GM21619 (cell line): ENCODE measurements at regions not wholly inside any gene's neighbourhood (a gene's known extent, or its start where the extent isn't known, plus 50 kb on each side); places are given as distances from the start of the nearest gene placed in this dataset.
A peak's percentile ranks its signal among the peaks of the same experiment; 100 is the strongest.

ENCODE experiments used
- ATAC-seq: cut with Tn5 transposase; IDR thresholded peaks from one replicate; pipeline ENCODE4 v1.9.1; 2021; ENCODE audit not compliant: unreplicated experiment

- peak; percentile 83 for ATAC-seq
These were observed 209.4 kb upstream of the TRIB2 start for GRCh38 chr2:12507295-12507694.

DNA sequence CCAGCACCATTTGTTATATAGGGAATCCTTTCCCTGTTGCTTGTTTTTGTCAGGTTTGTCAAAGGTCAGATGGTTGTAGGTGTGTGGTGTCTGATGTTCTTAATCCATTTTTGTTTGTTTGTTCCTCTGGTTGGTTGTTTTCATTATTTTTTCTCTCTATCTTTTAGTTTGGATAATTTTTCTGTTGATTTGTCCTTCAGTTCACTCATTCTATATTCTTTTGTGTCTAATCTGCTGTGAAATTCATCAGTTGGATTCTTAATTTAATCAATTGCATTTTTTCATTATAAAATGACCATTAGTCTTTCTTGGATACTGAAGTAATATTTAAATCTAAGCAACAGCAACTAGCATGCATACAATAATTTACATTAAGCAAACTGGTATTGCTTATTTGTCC lies 206.7 kb upstream of the TRIB2 start:
- ATAC-seq, result no peak

DNA sequence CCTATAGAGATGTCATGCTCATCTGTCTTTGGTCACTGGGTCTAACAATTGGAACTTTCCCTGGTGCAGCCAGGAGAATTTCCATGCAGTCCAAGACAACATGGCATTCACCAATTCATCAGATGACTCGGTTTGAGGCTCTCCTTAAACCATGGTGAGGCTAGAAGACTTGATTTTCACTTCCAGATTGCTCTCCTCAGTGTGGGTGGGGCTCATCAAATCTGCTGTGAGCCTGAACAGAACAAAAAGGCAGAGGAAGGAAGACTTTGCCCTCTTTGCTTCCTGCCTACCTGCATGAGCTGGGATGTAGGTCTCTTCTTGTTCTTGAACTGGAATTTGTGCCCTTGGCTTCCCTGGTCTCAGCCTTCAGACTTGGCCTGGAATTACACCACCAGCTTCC lies 203.4 kb upstream of the TRIB2 start:
- no peak for ATAC-seq

- ATAC-seq, result no peak
These were observed 202.6 kb upstream of the TRIB2 start for GRCh38 chr2:12514168-12514567.

DNA sequence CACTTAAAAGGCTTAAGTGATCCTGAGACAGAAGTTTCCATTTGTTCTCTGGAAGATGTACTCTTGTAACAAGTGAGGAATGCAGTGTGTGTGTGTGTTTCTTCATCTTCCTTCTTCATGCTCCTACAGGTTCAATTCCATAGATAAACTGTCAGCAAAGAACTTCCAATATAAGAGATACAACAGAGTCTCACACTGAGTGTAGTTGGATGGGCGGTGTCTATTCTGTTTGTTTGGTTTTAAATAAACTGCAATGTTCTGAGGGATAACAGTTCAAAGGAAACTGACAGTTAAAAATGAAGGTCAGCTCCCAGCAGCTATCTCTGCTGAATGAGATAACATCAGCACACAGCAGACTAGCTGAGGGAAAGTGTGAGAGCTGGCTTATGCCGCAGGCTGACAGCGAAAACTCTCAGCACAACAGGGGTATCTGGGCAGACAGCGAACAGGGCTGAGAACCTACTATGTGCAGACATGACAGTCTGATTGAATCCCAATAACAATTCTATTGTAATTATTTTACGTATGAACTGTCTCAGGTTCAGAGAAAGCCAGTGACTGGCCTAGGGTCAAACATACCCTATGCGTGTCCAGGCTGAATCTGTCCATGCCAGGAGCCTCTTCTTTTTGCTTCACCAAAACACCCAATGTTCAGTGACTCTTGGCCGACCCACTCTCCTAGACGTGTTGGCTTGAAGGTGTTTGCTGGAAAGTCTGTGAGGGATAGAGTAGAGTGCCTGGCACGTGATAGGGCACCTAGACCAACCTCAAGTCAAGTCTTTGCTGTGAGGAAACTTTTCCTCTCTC lies 201.9 kb upstream of the TRIB2 start:
- no peak for ATAC-seq

GRCh38 chr2:12515871-12516270 lies 200.9 kb upstream of the TRIB2 start:
- no peak for ATAC-seq

GRCh38 chr2:12533337-12534005 lies 183.3 kb upstream of the TRIB2 start:
- ATAC-seq, result no peak

DNA sequence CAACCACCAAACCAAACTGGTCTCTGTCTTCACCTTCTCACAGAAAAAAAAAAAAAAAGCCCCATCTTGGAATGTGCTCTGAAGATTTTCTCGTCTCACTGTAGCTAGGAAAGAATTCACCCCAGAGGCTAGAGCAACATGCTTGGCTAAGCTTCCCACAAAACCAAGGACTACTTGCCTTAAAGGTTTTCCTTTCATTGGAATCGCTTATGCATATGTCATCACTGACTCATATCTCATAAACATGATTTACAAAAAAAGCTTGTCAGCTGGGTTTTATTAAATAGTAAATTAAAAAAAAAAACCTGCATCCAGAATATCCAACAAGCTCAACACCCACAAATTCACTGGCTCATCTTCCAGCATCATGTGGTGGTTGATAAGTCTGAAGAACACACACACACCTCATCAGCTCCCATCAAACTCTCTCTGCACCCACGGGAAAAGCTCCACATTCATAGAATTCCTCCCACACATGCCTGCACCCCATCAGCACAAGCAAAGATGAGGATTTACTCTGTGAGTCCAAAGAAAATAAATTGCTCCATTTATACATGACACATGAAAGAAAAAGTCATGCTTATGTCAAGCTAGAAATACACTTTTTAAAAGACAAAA lies 182.0 kb upstream of the TRIB2 start:
- ATAC-seq, result no peak

DNA sequence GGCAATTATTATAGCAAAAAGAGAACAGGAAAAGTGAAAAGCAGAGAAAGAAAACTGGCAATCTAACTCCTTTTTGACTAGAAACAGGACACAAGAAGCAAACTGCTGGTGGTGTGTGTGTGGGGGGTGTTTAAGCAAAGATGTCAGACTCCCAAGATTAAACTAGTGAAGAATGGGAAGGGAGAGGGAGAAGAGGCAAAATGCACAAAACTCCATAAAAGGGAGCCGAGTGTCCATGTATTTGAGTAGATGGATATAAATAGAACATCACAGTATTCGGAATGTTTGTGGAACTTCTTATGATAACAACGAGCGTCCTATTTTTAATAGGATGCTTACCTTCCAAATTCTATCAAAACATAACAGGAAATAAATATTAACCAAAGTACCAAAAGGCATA lies 179.8 kb upstream of the TRIB2 start:
- no peak for ATAC-seq

GRCh38 chr2:12538138-12538694 lies 178.5 kb upstream of the TRIB2 start:
- ATAC-seq, result no peak

DNA sequence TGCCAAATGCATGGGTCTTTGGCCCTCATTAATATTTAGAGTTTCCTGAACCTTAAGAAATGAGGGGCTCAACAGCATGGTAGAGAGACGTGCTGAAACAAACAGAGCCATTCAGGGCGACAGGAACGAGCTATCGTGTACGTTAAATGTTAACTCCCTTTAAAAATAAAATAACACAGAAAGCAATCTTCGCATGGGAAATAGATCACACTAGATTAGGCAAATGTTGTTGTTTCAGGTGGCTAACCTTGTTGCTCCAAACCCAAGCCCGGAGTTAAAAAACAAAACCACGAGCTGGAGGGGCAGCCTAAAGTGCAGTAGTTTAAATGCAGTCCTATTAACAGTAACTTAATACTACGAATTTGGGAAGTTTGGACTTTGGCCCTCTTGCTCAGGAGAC lies 177.4 kb upstream of the TRIB2 start:
- ATAC-seq, result no peak

GRCh38 chr2:12539776-12540562 lies 176.8 kb upstream of the TRIB2 start:
- ATAC-seq, result no peak

DNA sequence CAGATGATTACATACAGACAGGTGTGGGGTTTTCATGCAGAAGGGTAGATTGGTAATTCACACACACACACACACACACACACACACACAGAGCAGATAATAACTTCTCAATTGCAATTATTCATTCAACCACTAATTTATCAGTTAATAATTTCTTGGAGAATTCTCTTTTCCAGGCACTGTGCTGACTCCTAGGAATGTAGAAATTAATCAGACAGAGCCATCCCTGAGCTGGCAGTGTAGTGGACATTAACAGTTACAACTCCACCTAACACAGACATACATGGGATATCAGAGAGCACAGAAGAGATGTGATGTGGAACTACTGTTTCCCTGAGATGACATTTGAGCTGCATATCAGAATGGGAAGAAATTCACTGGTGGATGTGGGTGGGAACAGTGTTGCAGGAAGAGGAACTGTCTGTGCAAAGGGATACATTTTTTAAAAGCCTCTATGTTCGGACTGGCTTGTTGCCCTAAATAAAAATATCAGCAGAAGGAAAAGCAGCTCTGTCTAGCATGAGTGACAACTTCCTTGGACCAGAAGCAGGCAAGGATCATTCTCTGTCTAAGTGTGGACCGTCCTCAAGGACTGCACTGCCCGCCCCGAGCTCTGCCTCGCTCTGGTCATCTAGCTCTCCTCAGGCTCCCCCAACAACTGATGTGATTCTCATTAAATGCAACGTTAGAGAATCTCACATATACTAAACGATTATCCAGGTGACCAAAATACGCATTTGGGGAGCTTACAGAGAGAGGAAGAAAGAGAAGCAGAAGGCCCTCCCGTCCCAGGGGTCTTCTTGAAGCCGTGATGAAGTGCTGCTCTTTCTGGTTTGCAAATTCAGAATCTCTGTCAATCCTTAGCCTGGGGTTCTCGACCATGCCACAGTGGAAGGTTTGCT lies 173.4 kb upstream of the TRIB2 start:
- no peak for ATAC-seq

DNA sequence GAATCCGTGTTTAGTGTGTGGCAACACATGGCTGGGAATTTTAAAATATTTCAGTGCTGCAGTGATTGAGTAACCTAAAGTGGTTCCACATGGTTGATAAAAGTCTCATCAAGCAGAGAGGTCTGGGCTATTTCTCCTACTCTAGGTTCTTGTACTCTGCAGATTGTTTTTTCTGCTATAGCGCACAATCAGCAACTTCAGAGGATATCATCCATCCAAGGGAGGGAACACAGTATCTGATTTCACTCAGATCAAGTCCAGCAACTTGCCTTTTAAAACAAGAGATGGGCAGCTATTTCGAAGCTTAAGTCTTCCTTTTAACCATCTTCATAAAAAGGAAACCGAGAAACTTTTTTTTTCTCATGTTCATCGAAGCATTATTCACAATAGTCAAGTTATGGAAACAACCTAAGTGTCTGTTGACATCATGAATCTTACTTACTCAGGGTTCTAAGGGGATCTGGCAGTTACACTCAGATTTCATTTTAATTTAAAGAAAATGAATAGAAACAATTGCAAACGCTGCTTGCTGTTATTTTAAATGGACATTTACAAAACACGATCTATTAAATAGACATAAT lies 172.7 kb upstream of the TRIB2 start:
- peak; percentile 82 for ATAC-seq

GRCh38 chr2:12547566-12548170 lies 169.1 kb upstream of the TRIB2 start:
- no peak for ATAC-seq

DNA sequence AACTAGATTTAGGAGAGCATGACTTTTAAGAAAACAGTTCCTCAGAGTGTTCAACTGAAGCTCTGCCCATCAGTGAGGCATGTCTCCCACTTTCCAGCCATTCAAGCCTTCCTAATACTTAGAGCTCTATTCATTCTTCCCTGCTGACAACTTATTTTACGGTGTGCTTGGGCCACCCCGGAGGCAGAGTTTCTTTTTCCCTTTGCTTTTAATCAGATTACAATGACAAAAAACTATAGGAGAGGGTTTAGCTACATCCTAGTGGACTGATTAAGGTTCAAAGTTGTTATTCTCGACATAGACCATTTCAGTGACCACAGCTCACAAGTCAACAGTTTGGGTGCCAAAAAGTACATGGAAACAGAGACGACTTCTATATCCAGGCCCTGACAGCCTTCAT lies 167.8 kb upstream of the TRIB2 start:
- no peak for ATAC-seq

DNA sequence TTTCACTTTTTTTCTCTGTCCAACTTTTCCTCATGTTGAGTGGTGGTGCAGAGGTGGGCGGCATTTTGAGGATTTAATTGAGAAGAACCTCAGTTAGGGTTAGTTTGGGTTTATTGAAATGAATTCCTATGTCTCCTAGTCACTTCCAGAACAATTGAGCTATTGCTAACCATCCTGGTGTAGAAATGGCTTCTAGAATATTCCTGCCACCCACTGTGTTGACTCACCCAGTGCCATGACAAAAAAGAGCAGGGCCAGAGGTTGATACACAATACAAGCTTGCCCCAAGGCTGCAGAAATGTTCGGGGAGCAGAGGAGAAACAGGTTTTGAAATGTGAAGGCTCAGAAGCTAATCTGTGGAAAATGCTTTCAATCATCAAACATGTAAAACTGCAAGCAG lies 167.1 kb upstream of the TRIB2 start:
- no peak for ATAC-seq

DNA sequence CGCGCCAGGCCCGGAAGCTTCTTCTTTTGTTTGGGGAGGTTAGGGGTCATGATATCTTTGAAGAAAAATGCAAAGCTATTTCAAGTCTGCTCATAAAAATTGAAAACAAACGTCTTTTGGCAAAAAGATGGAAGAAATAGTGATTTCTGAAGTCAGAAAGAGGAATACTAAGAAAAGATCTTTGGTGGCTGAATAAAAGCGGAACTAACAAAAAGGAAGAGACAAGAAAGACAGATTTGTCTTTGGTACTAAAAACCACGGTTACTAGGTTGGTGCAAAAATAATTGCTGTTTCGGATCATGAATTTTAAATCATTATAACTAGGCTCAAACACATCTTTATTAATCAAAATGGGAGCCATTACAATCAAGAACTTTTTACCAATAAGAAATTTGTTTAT lies 164.6 kb upstream of the TRIB2 start:
- no peak for ATAC-seq
